Prostate gland (tissue), 2 donors: ENCODE measurements at regions not wholly inside any gene's neighbourhood (a gene's known extent, or its start where the extent isn't known, plus 50 kb on each side); places are given as distances from the start of the nearest gene placed in this dataset.

Source experiments
- POLR2A ChIP-seq: fragments of 450-650 bp; IDR thresholded peaks from one replicate; pipeline ENCODE4 v1.6.1; 2016; ENCODE audit warnings: antibody characterized with exemption, mild to moderate bottlenecking
- POLR2AphosphoS5 ChIP-seq: sonication (generic); formaldehyde crosslinking; IDR thresholded peaks from one replicate; pipeline ENCODE4 v1.6.1; 2017; ENCODE audit warnings: antibody characterized with exemption
- TF ChIP-seq, protein P1 (sequence below), 4 experiments: fragments of 200-600 bp in 2 of 4; fragments of 450-650 bp in 2 of 4; sonication (generic) in 2 of 4; IDR thresholded peaks; 1 replicate in 3 of 4; 2 replicates in 1 of 4; pipeline ENCODE4 v1.5.1; 2016 to 2019; ENCODE audit warnings: antibody characterized with exemption in 4 of 4, mild to moderate bottlenecking in 2 of 4, moderate library complexity in 2 of 4

DNA sequence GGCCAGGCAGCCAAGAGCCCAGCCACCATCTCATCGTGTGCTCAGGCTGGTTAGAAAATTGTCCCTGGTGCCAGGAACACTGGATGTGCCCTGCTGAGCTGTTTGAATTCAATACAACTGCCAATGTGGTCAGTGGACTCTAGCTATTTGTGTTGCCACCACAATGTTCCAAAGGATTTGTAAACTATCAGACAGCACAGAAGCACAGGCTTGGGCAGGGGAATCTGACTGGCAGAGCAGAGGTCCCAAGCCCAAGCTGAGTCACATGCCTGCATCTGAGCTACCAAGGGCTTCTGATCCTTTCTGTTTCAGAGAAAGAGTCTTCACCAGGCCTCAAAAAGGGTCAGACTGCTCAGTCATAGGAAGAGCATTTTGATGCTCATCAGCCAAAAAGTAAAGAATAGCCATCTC lies 232.1 kb upstream of the SEMA3C start:
- TF ChIP-seq POLR2A = no peak
- TF ChIP-seq, protein P1, sequence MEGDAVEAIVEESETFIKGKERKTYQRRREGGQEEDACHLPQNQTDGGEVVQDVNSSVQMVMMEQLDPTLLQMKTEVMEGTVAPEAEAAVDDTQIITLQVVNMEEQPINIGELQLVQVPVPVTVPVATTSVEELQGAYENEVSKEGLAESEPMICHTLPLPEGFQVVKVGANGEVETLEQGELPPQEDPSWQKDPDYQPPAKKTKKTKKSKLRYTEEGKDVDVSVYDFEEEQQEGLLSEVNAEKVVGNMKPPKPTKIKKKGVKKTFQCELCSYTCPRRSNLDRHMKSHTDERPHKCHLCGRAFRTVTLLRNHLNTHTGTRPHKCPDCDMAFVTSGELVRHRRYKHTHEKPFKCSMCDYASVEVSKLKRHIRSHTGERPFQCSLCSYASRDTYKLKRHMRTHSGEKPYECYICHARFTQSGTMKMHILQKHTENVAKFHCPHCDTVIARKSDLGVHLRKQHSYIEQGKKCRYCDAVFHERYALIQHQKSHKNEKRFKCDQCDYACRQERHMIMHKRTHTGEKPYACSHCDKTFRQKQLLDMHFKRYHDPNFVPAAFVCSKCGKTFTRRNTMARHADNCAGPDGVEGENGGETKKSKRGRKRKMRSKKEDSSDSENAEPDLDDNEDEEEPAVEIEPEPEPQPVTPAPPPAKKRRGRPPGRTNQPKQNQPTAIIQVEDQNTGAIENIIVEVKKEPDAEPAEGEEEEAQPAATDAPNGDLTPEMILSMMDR (IDR thresholded peaks at IDR 0.05) = no peak
- TF ChIP-seq POLR2AphosphoS5 = no peak
